GM21528 (cell line): ENCODE measurements at regions not wholly inside any gene's neighbourhood (a gene's known extent, or its start where the extent isn't known, plus 50 kb on each side); places are given as distances from the start of the nearest gene placed in this dataset.
"Not testable (repeated sequence)": the region's sequence is repeated elsewhere in the genome, so short reads cannot be mapped to it uniquely, and the experiment has no call there.

Experiments used
- ATAC-seq: cut with Tn5 transposase; IDR thresholded peaks from one replicate; pipeline ENCODE4 v1.9.1; 2021; ENCODE audit warnings: mild to moderate bottlenecking, moderate library complexity; ENCODE audit not compliant: unreplicated experiment, low FRiP score

GRCh38 chr3:66552846-66553245 lies 52.0 kb upstream of the LRIG1 start:
- ATAC-seq, result no peak

DNA sequence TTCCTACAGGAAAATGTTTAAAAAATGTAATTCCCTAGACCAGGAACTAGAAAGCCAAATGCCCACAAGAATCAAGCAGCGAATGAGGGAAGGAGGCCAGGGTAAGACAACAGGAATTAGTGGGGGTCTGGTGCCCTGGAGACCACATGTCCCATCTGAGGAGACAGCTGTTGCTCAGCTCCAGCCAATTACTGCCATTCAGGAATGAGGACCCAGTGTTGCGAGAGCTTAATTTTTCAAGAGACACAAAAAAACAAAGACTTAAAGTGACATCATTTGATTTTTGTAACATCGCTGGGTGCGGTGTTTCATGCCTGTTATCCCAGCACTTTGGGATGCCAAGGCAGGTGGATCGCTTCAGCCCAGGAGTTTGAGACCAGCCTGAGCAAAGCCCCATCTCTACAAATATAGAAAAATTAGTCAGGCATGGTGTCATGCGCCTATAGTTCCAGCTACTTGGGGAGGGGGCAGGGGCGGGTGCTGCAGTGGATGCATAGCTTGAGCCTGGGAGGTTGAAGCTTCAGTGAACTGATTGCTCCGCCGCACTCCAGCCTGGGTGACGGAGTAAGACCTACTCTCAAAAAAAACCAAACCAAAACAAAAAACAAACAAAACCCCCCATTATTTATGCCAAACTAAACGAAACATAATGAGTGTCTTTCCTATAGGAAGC lies 52.8 kb upstream of the LRIG1 start:
- no peak for ATAC-seq

DNA sequence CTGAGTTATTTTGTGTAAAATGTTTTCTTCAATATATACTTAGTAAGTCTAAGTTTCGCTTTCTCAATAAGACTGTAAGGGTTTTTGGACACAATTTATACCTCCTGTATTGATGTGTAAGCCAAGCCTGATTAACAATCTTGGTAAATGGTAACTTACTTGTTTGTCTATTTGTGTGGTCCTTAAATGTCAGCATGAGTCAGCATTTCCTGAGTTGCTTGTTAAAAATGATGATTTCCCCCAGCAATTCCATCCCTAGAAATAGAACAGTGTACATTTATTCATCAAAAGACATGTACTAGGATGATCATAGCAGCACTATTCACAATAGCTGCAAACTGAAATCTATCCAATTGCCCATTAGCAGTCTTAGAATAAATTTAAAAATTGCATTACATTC lies 53.4 kb upstream of the LRIG1 start:
- no peak for ATAC-seq

DNA sequence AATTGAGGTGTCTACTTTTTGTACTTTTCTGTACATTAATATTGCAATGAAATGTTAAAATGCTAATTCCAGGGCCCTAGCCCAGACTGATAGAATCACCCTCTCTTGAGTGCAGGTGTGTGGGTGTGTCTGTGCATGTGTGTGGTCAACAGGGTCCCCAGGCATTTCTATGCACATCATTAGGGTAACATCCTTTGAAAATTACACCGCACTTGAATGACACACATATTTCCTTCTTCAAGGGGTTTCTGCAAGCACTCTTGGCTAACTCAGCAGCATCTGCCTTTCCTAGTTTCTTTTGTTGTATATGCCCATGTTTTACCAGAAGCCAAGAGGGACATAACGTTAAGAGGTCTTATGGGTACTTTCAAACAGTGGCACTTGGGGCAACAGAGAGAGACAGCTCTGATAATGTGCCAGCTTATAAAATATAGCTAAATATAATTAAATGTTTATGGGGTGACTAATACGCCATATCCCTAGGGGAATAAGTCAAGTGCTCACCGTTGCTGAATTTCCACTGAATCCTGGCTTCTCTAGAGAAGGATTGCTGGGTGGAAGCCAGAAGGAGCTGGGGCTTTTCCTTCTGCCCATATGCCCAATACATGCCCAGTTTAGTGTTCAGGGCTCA lies 54.5 kb upstream of the LRIG1 start:
- no peak for ATAC-seq

GRCh38 chr3:66557170-66557569 lies 56.3 kb upstream of the LRIG1 start:
- no peak for ATAC-seq

- not testable (repeated sequence) for ATAC-seq
Measured at GRCh38 chr3:66559924-66560323, 59.1 kb upstream of the LRIG1 start.

- no peak for ATAC-seq
Measured at GRCh38 chr3:66561367-66561766, 60.5 kb upstream of the LRIG1 start.

DNA sequence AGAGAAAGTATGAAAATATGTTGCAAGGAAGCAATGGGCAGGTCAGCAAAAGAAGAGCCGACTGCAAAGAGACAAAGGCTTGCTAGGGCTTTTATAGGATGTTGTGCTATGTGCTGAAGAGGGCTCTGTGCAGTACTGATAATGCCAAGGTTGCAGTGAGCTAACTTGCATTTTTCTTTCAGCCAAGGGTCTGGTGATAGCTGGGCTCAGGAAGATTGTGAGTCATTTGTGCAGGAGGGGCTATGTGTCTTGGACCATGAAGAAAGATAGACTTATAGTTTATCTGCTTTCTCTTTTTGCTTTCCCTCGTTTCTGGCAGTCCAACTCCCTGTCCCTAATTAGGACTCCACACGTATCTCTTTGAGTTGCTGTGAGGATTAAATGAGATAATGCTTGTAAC lies 64.5 kb upstream of the LRIG1 start:
- ATAC-seq, result no peak

- no peak for ATAC-seq
Measured at GRCh38 chr3:66567077-66567476, 66.3 kb upstream of the LRIG1 start.

GRCh38 chr3:66572090-66572675 lies 71.4 kb upstream of the LRIG1 start:
- no peak for ATAC-seq

- ATAC-seq, result no peak
Measured at GRCh38 chr3:66572938-66573710, 72.3 kb upstream of the LRIG1 start.

DNA sequence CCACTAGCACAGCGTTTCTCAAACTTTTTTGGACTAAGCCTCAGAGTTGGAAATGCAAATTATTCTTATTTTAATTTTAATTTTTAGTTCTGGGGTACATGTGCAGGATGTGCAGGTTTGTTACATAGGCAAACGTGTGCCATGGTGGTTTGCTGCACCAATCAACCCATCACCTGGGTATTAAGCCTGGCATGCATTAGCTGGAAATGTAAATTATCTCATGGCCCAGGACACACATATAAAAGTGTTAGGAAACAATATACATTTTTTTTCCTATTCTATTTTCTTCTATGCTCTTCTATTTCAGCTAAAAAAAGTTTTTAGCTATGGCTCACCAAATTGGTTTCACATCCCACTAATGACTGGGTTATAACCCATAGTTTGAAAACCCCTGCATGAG lies 73.3 kb upstream of the LRIG1 start:
- no peak for ATAC-seq

GRCh38 chr3:66577426-66578203 lies 76.8 kb upstream of the LRIG1 start:
- no peak for ATAC-seq

GRCh38 chr3:66581256-66581655 lies 80.4 kb upstream of the LRIG1 start:
- no peak for ATAC-seq

DNA sequence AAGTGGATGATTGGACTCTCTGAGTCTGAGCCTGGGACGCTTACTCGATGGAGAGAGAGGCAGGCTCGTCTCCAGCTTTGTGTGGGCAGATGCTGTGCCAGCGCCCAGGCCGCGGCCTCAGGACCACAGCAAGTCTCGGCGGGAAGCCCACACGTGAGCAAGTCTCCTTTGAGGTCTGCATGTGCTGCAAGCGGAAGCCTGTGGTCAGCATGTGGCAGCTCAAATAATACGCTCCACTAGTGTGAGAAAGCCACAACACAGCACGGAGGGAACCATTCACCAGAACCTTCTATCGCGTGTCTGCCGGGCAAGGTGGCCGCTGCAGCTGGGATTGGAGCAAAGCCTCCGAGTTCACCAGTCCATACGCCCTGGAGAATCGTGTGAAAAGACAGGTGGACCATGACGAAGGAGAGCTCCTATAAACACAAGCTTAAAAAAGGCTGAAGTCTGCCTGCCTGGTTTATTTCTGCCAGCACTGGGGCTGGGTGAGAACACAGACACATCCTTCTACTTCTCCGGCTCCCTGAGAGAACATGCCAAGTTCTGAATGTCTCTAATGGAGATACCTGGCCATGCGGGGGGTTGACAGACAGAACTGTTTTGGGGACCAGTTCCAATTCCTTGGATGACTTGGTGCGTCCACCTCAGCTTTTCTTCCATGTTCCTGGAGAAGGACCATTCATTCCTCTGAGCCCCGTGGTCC lies 82.0 kb upstream of the LRIG1 start:
- ATAC-seq, result peak; percentile 93

GRCh38 chr3:66583424-66584040 lies 82.7 kb upstream of the LRIG1 start:
- no peak for ATAC-seq

GRCh38 chr3:66585520-66586095 lies 84.8 kb upstream of the LRIG1 start:
- no peak for ATAC-seq

GRCh38 chr3:66586853-66587252 lies 86.0 kb upstream of the LRIG1 start:
- no peak for ATAC-seq

- ATAC-seq, result no peak
Measured at GRCh38 chr3:66588340-66588847, 87.6 kb upstream of the LRIG1 start.
